Ishikawa (cell line): ENCODE measurements at regions not wholly inside any gene's neighbourhood (a gene's known extent, or its start where the extent isn't known, plus 50 kb on each side); places are given as distances from the start of the nearest gene placed in this dataset.

Experiments
- CREB1 ChIP-seq: IDR thresholded peaks from 2 replicates; pipeline ENCODE4 v1.6.1; 2012; ENCODE audit warnings: low read depth
- EP300 ChIP-seq: IDR thresholded peaks from 2 replicates; pipeline ENCODE4 v1.6.1; 2012; ENCODE audit warnings: borderline replicate concordance
- YY1 ChIP-seq: IDR thresholded peaks from 2 replicates; pipeline ENCODE4 v1.6.1; 2012; ENCODE audit warnings: low read depth
- TF ChIP-seq, protein P1 (sequence below): IDR thresholded peaks from 2 replicates; pipeline ENCODE4 v1.6.1; 2012

DNA sequence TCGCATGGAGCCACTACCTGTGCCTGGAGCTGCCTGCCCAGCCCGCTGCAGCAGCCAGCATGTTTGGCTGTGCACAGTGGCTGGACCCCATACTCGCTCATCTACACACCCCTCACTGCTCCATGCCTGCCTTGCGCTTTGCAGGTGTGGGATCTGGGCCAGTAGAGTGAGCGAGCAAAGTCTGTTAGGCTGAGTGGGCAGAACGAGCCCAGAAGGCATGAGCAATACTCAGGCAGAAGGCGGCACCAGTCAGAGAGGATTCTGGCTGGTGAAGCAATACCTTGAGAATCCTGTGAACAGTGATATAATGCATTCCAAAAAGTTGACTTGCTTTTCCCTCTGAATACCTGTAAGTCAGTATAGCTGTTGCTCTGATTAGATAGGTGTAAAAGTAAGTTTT is 816.4 kb downstream of the KCNT2 start:
- TF ChIP-seq CREB1 = no peak
- no peak for TF ChIP-seq EP300
- TF ChIP-seq, protein P1, sequence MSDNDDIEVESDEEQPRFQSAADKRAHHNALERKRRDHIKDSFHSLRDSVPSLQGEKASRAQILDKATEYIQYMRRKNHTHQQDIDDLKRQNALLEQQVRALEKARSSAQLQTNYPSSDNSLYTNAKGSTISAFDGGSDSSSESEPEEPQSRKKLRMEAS = no peak
- no peak for TF ChIP-seq YY1
